SK-N-MC (cell line): ENCODE measurements at regions not wholly inside any gene's neighbourhood (a gene's known extent, or its start where the extent isn't known, plus 50 kb on each side); places are given as distances from the start of the nearest gene placed in this dataset.

Experiments used
- EZH2 ChIP-seq: fragments of 200-600 bp; sonication (generic); IDR thresholded peaks from one replicate; pipeline ENCODE4 v1.6.1; 2017; ENCODE audit warnings: antibody characterized with exemption
- FOXP2 ChIP-seq: optimal IDR thresholded peaks from 2 replicates; pipeline ENCODE3; 2011; ENCODE audit warnings: mild to moderate bottlenecking, moderate library complexity; ENCODE audit not compliant: insufficient read depth; ENCODE audit errors: extremely low read length, control extremely low read depth
- POLR2AphosphoS5 ChIP-seq: IDR thresholded peaks from 2 replicates; pipeline ENCODE4 v1.6.1; 2012; ENCODE audit warnings: mild to moderate bottlenecking, low read depth, low read length, borderline replicate concordance

GRCh38 chr4:35521682-35522081 is 722.6 kb downstream of the ARAP2 start:
- TF ChIP-seq POLR2AphosphoS5 (no peak), EZH2 (no peak), FOXP2 (no peak)
